ENCODE measurements at regions not wholly inside any gene's neighbourhood (a gene's known extent, or its start where the extent isn't known, plus 50 kb on each side); places are given as distances from the start of the nearest gene placed in this dataset.

DNA sequence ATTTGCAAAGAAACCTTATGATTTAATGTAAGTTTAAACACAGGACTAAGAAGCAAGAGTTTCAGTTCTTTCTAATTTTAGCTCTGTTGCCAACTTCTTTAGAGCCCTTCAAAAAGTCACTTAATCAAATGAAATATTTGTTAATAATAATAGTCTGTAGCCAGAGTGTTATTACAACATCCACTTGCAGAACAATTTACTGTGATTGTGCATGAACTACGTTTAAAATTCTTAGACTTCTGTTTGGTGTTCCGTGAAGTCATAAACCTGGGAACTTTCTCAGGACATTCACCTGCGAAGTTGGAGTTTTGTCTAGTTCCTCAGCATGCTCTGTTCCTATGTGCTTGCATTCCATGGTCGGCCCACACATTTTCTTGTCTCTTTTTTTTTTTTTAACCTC lies 244.0 kb upstream of the AVPR1A start:
- H3K36me3 ChIP-seq (ENCODE audit: insufficient read depth, low read length) = no peaks in the 10 kb centered on the region
- Mint-ChIP-seq H3K9me3 (peaks cover 0 to 5% (median 0%) of the 10 kb centered on the region in 8 donors), H3K4me3 (no peak overlapping the region), H3K27ac (no peak overlapping the region), H3K27me3 (no peaks in the 10 kb centered on the region), H3K36me3 (no peaks in the 10 kb centered on the region), H3K4me1 (no peaks in the 10 kb centered on the region)
- no peak overlapping the region for H3K27ac ChIP-seq (ENCODE audit: low read depth, low read length)
- H3K4me1 ChIP-seq (ENCODE audit: insufficient read depth, low read length) = no peaks in the 10 kb centered on the region
- H3K4me3 ChIP-seq (ENCODE audit: low read length in 2 of 2) = no peak overlapping the region
- DNase-seq = no peak
- intact Hi-C loops (cut with micrococcal nuclease) = no loop called here
- POLR2A ChIA-PET (ENCODE audit: partially characterized antibody) = no interaction called here
- no peaks in the 10 kb centered on the region for H3K9me3 ChIP-seq (ENCODE audit: control insufficient read depth in 1 of 2, low read length in 2 of 2)
- no peaks in the 10 kb centered on the region for H3K27me3 ChIP-seq (ENCODE audit: insufficient read depth, low read length)
- CTCF ChIA-PET (ENCODE audit: partially characterized antibody) = no interaction called here

DNA sequence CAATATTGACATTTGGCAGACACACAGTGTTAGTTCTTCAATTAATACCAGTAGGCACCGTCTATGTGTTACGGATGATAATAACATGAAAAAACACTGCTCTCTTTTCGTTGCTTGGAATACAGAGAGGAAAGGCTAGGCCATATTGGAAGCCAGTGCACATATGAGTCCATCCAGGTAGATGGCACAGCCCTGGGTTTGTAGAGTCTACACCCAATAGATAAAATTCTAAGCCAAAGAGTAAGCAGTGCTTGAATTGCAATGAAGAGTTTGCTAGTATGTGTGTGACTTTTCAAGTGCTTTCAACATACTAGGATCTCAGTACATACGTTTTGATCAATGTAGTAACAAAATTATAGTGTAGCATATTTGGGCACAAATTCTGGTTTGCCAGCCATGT lies 243.3 kb upstream of the AVPR1A start:
- Histone ChIP-seq H3K4me3 (ENCODE audit: low read length in 2 of 2) (no peak overlapping the region), H3K27ac (ENCODE audit: low read depth, low read length) (no peak overlapping the region), H3K9me3 (ENCODE audit: control insufficient read depth in 1 of 2, low read length in 2 of 2) (no peaks in the 10 kb centered on the region), H3K27me3 (ENCODE audit: insufficient read depth, low read length) (no peaks in the 10 kb centered on the region), H3K36me3 (ENCODE audit: insufficient read depth, low read length) (no peaks in the 10 kb centered on the region), H3K4me1 (ENCODE audit: insufficient read depth, low read length) (no peaks in the 10 kb centered on the region)
- Mint-ChIP-seq H3K9me3 (peaks cover 0 to 5% (median 0%) of the 10 kb centered on the region in 8 donors), H3K27me3 (no peaks in the 10 kb centered on the region), H3K27ac (no peak overlapping the region), H3K4me3 (no peak overlapping the region), H3K4me1 (no peaks in the 10 kb centered on the region), H3K36me3 (no peaks in the 10 kb centered on the region)
- intact Hi-C loops (cut with micrococcal nuclease) = no loop called here
- ChIA-PET POLR2A (ENCODE audit: partially characterized antibody) (no interaction called here), CTCF (ENCODE audit: partially characterized antibody) (no interaction called here)
- DNase-seq = no peak

DNA sequence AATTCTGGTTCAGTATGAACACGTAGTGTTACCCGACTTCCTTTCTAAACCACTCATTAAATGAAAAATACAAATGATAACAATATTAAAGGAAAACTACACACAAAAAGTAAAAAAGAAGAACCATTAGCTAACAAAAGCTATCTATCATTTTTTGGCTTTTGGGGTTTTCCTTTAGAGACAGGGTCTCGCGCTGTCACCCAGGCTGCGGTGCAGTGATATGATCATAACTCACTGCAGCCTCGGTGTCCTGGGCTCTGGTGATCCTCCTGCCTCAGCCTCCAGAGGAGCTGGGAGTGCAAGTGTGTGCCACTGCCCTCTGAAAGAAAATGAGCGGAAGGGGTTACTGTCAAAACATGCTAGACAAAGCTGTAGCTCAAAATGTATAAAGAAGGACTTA lies 238.2 kb upstream of the AVPR1A start:
- H3K4me1 Mint-ChIP-seq = no peaks in the 10 kb centered on the region
- H3K4me3 Mint-ChIP-seq = no peak overlapping the region
- no peaks in the 10 kb centered on the region for H3K36me3 Mint-ChIP-seq
- ChIA-PET CTCF (ENCODE audit: partially characterized antibody) (no interaction called here), POLR2A (ENCODE audit: partially characterized antibody) (no interaction called here)
- no peaks in the 10 kb centered on the region for H3K36me3 ChIP-seq (ENCODE audit: insufficient read depth, low read length)
- no peak overlapping the region for H3K27ac Mint-ChIP-seq
- no peak overlapping the region for H3K4me3 ChIP-seq (ENCODE audit: low read length in 2 of 2)
- H3K27ac ChIP-seq (ENCODE audit: low read depth, low read length) = no peak overlapping the region
- H3K4me1 ChIP-seq (ENCODE audit: insufficient read depth, low read length) = no peaks in the 10 kb centered on the region
- H3K27me3 Mint-ChIP-seq = no peaks in the 10 kb centered on the region
- intact Hi-C loops (cut with micrococcal nuclease) = no loop called here
- peaks cover 0 to 5% (median 0%) of the 10 kb centered on the region in 8 donors for H3K9me3 Mint-ChIP-seq
- no peak for DNase-seq
- H3K27me3 ChIP-seq (ENCODE audit: insufficient read depth, low read length) = no peaks in the 10 kb centered on the region
- no peaks in the 10 kb centered on the region for H3K9me3 ChIP-seq (ENCODE audit: control insufficient read depth in 1 of 2, low read length in 2 of 2)

DNA sequence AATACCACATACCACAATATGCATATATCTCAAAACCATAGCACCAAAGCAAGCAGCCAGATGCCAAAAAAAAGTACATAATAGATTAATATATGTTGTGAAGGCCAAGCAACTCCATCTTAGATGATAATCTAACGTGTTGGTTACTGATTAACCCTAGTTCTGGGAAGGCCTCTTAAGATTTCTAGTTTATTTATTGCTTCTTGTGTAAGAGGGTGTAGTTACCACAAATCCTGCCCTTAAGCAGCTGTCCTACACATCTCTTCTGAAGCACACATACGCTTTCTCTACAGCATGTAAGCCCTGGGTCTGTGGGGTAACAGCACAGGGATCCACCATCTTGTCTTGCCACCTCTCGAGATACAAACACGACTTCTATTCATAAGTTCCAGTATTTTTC lies 236.8 kb upstream of the AVPR1A start:
- Histone ChIP-seq H3K27ac (ENCODE audit: low read depth, low read length) (no peak overlapping the region), H3K4me3 (ENCODE audit: low read length in 2 of 2) (no peak overlapping the region), H3K9me3 (ENCODE audit: control insufficient read depth in 1 of 2, low read length in 2 of 2) (no peaks in the 10 kb centered on the region), H3K4me1 (ENCODE audit: insufficient read depth, low read length) (no peaks in the 10 kb centered on the region), H3K36me3 (ENCODE audit: insufficient read depth, low read length) (no peaks in the 10 kb centered on the region), H3K27me3 (ENCODE audit: insufficient read depth, low read length) (no peaks in the 10 kb centered on the region)
- intact Hi-C loops (cut with micrococcal nuclease) = no loop called here
- DNase-seq = no peak
- Mint-ChIP-seq H3K9me3 (peaks cover 0 to 5% (median 0%) of the 10 kb centered on the region in 8 donors), H3K4me3 (no peak overlapping the region), H3K27me3 (no peaks in the 10 kb centered on the region), H3K27ac (no peak overlapping the region), H3K4me1 (no peaks in the 10 kb centered on the region), H3K36me3 (no peaks in the 10 kb centered on the region)
- ChIA-PET POLR2A (ENCODE audit: partially characterized antibody) (no interaction called here), CTCF (ENCODE audit: partially characterized antibody) (no interaction called here)

DNA sequence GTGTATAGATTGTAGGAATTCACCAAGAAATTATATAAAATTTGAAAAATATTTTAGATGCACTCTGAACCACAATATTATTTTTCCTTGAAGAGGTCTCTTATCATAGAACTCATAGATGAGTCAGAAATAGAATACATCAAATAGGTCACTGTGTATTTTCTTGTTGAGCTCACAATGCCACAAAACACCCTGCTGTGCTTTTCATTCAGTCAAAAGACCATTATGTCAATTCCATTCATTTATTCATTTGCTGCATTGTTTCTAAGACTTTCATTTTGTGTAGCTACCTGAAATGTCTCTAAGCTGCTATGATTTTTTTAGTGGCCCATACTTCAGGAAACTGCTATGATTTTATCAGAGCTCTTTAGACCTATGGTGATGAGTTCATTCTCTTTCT lies 231.9 kb upstream of the AVPR1A start:
- no peak overlapping the region for H3K4me3 Mint-ChIP-seq
- Histone ChIP-seq H3K27ac (ENCODE audit: low read depth, low read length) (no peak overlapping the region), H3K27me3 (ENCODE audit: insufficient read depth, low read length) (no peaks in the 10 kb centered on the region), H3K36me3 (ENCODE audit: insufficient read depth, low read length) (no peaks in the 10 kb centered on the region), H3K4me1 (ENCODE audit: insufficient read depth, low read length) (no peaks in the 10 kb centered on the region), H3K9me3 (ENCODE audit: control insufficient read depth in 1 of 2, low read length in 2 of 2) (no peaks in the 10 kb centered on the region), H3K4me3 (ENCODE audit: low read length in 2 of 2) (no peak overlapping the region)
- POLR2A ChIA-PET (ENCODE audit: partially characterized antibody) = no interaction called here
- CTCF ChIA-PET (ENCODE audit: partially characterized antibody) = no interaction called here
- no peaks in the 10 kb centered on the region for H3K4me1 Mint-ChIP-seq
- H3K27me3 Mint-ChIP-seq = no peaks in the 10 kb centered on the region
- peaks cover 0 to 3% (median 0%) of the 10 kb centered on the region in 8 donors for H3K9me3 Mint-ChIP-seq
- intact Hi-C loops (cut with micrococcal nuclease) = no loop called here
- no peaks in the 10 kb centered on the region for H3K36me3 Mint-ChIP-seq
- DNase-seq = no peak
- no peak overlapping the region for H3K27ac Mint-ChIP-seq

DNA sequence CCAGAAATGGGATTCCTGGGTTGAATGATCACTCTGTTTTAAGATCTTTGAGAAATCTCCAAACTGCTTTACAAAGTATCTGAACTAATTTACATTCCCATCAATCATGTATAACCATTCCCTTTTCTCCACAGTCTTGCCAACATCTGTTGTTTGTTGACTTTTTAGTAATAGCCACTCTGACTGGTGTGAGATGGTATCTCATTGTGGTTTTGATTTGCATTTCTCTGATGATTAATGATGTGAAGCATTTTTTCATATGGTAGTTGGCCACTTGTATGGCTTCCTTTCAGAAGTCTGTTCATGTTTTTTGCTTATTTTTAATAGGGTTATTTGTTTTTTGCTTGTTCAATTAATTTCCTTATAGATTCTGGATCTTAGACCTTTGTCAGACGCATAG lies 211.8 kb upstream of the AVPR1A start:
- ChIA-PET CTCF (ENCODE audit: partially characterized antibody) (no interaction called here), POLR2A (ENCODE audit: partially characterized antibody) (no interaction called here)
- Mint-ChIP-seq H3K36me3 (no peaks in the 10 kb centered on the region), H3K9me3 (peaks cover 0 to 15% (median 6%) of the 10 kb centered on the region in 8 donors), H3K27me3 (no peaks in the 10 kb centered on the region), H3K4me3 (no peak overlapping the region), H3K27ac (no peak overlapping the region), H3K4me1 (no peaks in the 10 kb centered on the region)
- DNase-seq = no peak
- no peak overlapping the region for H3K27ac ChIP-seq (ENCODE audit: low read depth, low read length)
- no peaks in the 10 kb centered on the region for H3K27me3 ChIP-seq (ENCODE audit: insufficient read depth, low read length)
- intact Hi-C loops (cut with micrococcal nuclease) = no loop called here
- no peaks in the 10 kb centered on the region for H3K9me3 ChIP-seq (ENCODE audit: control insufficient read depth in 1 of 2, low read length in 2 of 2)
- no peaks in the 10 kb centered on the region for H3K4me1 ChIP-seq (ENCODE audit: insufficient read depth, low read length)
- H3K36me3 ChIP-seq (ENCODE audit: insufficient read depth, low read length) = no peaks in the 10 kb centered on the region
- no peak overlapping the region for H3K4me3 ChIP-seq (ENCODE audit: low read length in 2 of 2)

DNA sequence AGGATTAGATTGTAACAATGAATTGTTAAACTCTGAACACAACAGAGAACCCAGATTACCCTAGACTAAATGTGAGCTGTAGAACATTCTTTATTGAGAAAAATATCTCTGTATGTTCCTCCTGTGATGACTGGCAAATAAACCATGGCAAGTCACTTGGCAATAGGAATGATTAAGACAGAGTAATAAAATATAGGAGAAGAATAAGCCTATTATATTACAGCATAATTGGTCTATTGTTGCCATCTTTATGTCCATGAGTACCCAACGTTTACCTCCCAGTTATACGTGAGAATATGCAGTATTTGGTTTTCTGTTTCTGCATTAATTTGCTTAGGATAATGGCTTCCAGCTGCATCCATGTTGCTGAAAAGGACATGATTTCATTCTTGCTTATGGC lies 211.2 kb upstream of the AVPR1A start:
- DNase-seq = no peak
- H3K27me3 Mint-ChIP-seq = no peaks in the 10 kb centered on the region
- Histone ChIP-seq H3K4me3 (ENCODE audit: low read length in 2 of 2) (no peak overlapping the region), H3K27me3 (ENCODE audit: insufficient read depth, low read length) (no peaks in the 10 kb centered on the region), H3K9me3 (ENCODE audit: control insufficient read depth in 1 of 2, low read length in 2 of 2) (no peaks in the 10 kb centered on the region), H3K27ac (ENCODE audit: low read depth, low read length) (no peak overlapping the region), H3K36me3 (ENCODE audit: insufficient read depth, low read length) (no peaks in the 10 kb centered on the region), H3K4me1 (ENCODE audit: insufficient read depth, low read length) (no peaks in the 10 kb centered on the region)
- H3K4me3 Mint-ChIP-seq = no peak overlapping the region
- H3K9me3 Mint-ChIP-seq = peaks cover 0 to 9% (median 3%) of the 10 kb centered on the region in 8 donors
- H3K27ac Mint-ChIP-seq = no peak overlapping the region
- H3K4me1 Mint-ChIP-seq = no peaks in the 10 kb centered on the region
- ChIA-PET CTCF (ENCODE audit: partially characterized antibody) (no interaction called here), POLR2A (ENCODE audit: partially characterized antibody) (no interaction called here)
- intact Hi-C loops (cut with micrococcal nuclease) = no loop called here
- H3K36me3 Mint-ChIP-seq = no peaks in the 10 kb centered on the region

DNA sequence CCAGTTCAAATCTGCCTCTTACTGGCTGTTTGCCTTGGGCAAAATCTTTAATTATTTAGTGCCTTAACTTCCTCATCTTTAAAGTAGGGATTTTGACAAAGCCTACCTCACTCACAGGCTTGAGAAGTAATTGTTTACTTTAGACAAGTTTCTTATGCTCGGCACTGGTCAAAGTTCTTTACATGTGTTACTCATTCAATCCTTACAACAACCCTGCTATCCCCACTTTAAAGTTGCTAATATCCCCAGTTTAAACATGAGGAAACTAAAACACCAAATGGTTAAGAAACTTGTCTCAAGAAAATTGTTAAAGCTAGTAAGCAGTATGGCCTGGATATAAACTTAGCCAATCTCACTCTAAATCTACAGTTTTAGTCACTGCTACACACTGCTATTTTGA lies 204.0 kb upstream of the AVPR1A start:
- H3K27me3 Mint-ChIP-seq = no peaks in the 10 kb centered on the region
- no peaks in the 10 kb centered on the region for H3K9me3 Mint-ChIP-seq
- H3K4me1 Mint-ChIP-seq = no peaks in the 10 kb centered on the region
- H3K27ac Mint-ChIP-seq = no peak overlapping the region
- H3K27me3 ChIP-seq (ENCODE audit: insufficient read depth, low read length) = no peaks in the 10 kb centered on the region
- DNase-seq = no peak
- no peaks in the 10 kb centered on the region for H3K9me3 ChIP-seq (ENCODE audit: control insufficient read depth in 1 of 2, low read length in 2 of 2)
- CTCF ChIA-PET (ENCODE audit: partially characterized antibody) = no interaction called here
- no peak overlapping the region for H3K4me3 ChIP-seq (ENCODE audit: low read length in 2 of 2)
- no peaks in the 10 kb centered on the region for H3K36me3 ChIP-seq (ENCODE audit: insufficient read depth, low read length)
- H3K27ac ChIP-seq (ENCODE audit: low read depth, low read length) = no peak overlapping the region
- no peak overlapping the region for H3K4me3 Mint-ChIP-seq
- intact Hi-C loops (cut with micrococcal nuclease) = no loop called here
- H3K36me3 Mint-ChIP-seq = no peaks in the 10 kb centered on the region
- POLR2A ChIA-PET (ENCODE audit: partially characterized antibody) = no interaction called here
- no peaks in the 10 kb centered on the region for H3K4me1 ChIP-seq (ENCODE audit: insufficient read depth, low read length)

Measured in CD4-positive, alpha-beta memory T cell (primary cell).